H9 (cell line): ENCODE measurements at regions not wholly inside any gene's neighbourhood (a gene's known extent, or its start where the extent isn't known, plus 50 kb on each side); places are given as distances from the start of the nearest gene placed in this dataset.

Experiments used
- DNase-seq: peaks from one replicate; pipeline ENCODE4 v3.0.0-alpha.2; 2017
- H2AFZ ChIP-seq: one replicate; pipeline ENCODE4 v1.6.1; 2013; ENCODE audit warnings: mild to moderate bottlenecking, low read length, control low read depth, moderate library complexity
- H2AK5ac ChIP-seq: 2 replicates; pipeline ENCODE4 v1.6.1; 2013; ENCODE audit warnings: low read length, control low read depth, mixed read lengths; ENCODE audit not compliant: insufficient read length
- H2BK120ac ChIP-seq: one replicate; pipeline ENCODE4 v1.6.1; 2013; ENCODE audit warnings: low read depth, mild to moderate bottlenecking, low read length, control low read depth, inconsistent platforms; ENCODE audit not compliant: poor library complexity, severe bottlenecking
- H2BK12ac ChIP-seq: 2 replicates; pipeline ENCODE4 v1.6.1; 2013; ENCODE audit warnings: low read length, control low read depth, mixed read lengths, low read depth; ENCODE audit not compliant: insufficient read length
- H2BK15ac ChIP-seq: 2 replicates; pipeline ENCODE4 v1.6.1; 2013; ENCODE audit warnings: low read depth, low read length, control low read depth
- H2BK20ac ChIP-seq: one replicate; pipeline ENCODE4 v1.6.1; 2013; ENCODE audit warnings: low read depth, mild to moderate bottlenecking, low read length, control low read depth, inconsistent platforms; ENCODE audit not compliant: poor library complexity, severe bottlenecking
- H2BK5ac ChIP-seq: 2 replicates; pipeline ENCODE4 v1.6.1; 2013; ENCODE audit warnings: low read length, control low read depth, mixed read lengths; ENCODE audit not compliant: insufficient read length
- H3K14ac ChIP-seq: 2 replicates; pipeline ENCODE4 v1.6.1; 2013; ENCODE audit warnings: low read length, control low read depth; ENCODE audit not compliant: insufficient read depth
- H3K18ac ChIP-seq: 2 replicates; pipeline ENCODE4 v1.6.1; 2013; ENCODE audit warnings: low read depth, mild to moderate bottlenecking, mixed read lengths, low read length, control low read depth; ENCODE audit not compliant: insufficient read length
- H3K23ac ChIP-seq: 2 replicates; pipeline ENCODE4 v1.6.1; 2013; ENCODE audit warnings: low read length, control low read depth, mixed read lengths, low read depth; ENCODE audit not compliant: insufficient read length
- H3K23me2 ChIP-seq: 2 replicates; pipeline ENCODE4 v1.6.1; 2013; ENCODE audit warnings: low read depth, mild to moderate bottlenecking, mixed read lengths, low read length, control low read depth; ENCODE audit not compliant: insufficient read length, poor library complexity, severe bottlenecking
- H3K27ac ChIP-seq: 2 replicates; pipeline ENCODE4 v1.5.1; 2013; ENCODE audit warnings: low read length, control low read depth, mixed read lengths, low read depth; ENCODE audit not compliant: insufficient read length
- H3K27me3 ChIP-seq: 2 replicates; pipeline ENCODE4 v1.6.1; 2013; ENCODE audit warnings: low read length, control low read depth, inconsistent platforms; ENCODE audit not compliant: insufficient read depth
- H3K4ac ChIP-seq: 2 replicates; pipeline ENCODE4 v1.6.1; 2013; ENCODE audit warnings: low read depth, mild to moderate bottlenecking, control low read depth, inconsistent platforms, low read length, moderate library complexity
- H3K4me1 ChIP-seq: 2 replicates; pipeline ENCODE4 v1.6.1; 2013; ENCODE audit warnings: low read length, control low read depth, inconsistent platforms; ENCODE audit not compliant: insufficient read depth
- H3K4me2 ChIP-seq: 2 replicates; pipeline ENCODE4 v1.6.1; 2013; ENCODE audit warnings: low read length, control low read depth, mixed read lengths; ENCODE audit not compliant: insufficient read length, insufficient read depth
- H3K56ac ChIP-seq: 2 replicates; pipeline ENCODE4 v1.6.1; 2013; ENCODE audit warnings: low read depth, mild to moderate bottlenecking, mixed read lengths, low read length, control low read depth; ENCODE audit not compliant: insufficient read length
- H3K79me1 ChIP-seq: 2 replicates; pipeline ENCODE4 v1.6.1; 2013; ENCODE audit warnings: low read depth, mild to moderate bottlenecking, moderate library complexity, low read length, control low read depth, inconsistent platforms; ENCODE audit not compliant: insufficient read depth, poor library complexity, severe bottlenecking
- H3K79me2 ChIP-seq: 2 replicates; pipeline ENCODE4 v1.6.1; 2013; ENCODE audit warnings: low read length, control low read depth, inconsistent platforms; ENCODE audit not compliant: insufficient read depth
- H3K9ac ChIP-seq: 2 replicates; pipeline ENCODE4 v1.6.1; 2013; ENCODE audit warnings: low read length, control low read depth, mixed read lengths; ENCODE audit not compliant: insufficient read length; ENCODE audit errors: extremely low read depth
- H3K9me3 ChIP-seq: one replicate; pipeline ENCODE4 v1.6.1; 2013; ENCODE audit warnings: low read depth, low read length, inconsistent platforms; ENCODE audit not compliant: control insufficient read depth
- H3T11ph ChIP-seq: one replicate; pipeline ENCODE4 v1.6.1; 2013; ENCODE audit warnings: mild to moderate bottlenecking, low read length, control low read depth, inconsistent platforms
- H4K20me1 ChIP-seq: one replicate; pipeline ENCODE4 v1.6.1; 2013; ENCODE audit not compliant: control insufficient read depth, insufficient read length, insufficient read depth
- H4K5ac ChIP-seq: 2 replicates; pipeline ENCODE4 v1.6.1; 2013; ENCODE audit warnings: low read depth, mild to moderate bottlenecking, mixed read lengths, low read length, control low read depth; ENCODE audit not compliant: insufficient read length
- H4K8ac ChIP-seq: replicated peaks from 2 replicates; pipeline ENCODE4 v1.6.1; 2013; ENCODE audit warnings: low read length, control low read depth, mixed read lengths, low read depth; ENCODE audit not compliant: insufficient read length
- H4K91ac ChIP-seq: 2 replicates; pipeline ENCODE4 v1.6.1; 2013; ENCODE audit warnings: low read depth, mild to moderate bottlenecking, moderate library complexity, mixed read lengths, low read length, control low read depth; ENCODE audit not compliant: insufficient read length
- H3K27ac Mint-ChIP-seq, 3 experiments: 2 replicates in 2 of 3; 3 replicates in 1 of 3; pipeline ENCODE4 v1.8.0; 2020 to 2021; ENCODE audit warnings: mixed read lengths in 3 of 3, mild to moderate bottlenecking in 1 of 3, moderate library complexity in 1 of 3
- H3K27me3 Mint-ChIP-seq: 2 replicates; pipeline ENCODE4 v1.8.0; 2021; ENCODE audit warnings: low read depth, mild to moderate bottlenecking, moderate library complexity, mixed read lengths
- H3K36me3 Mint-ChIP-seq, 3 experiments: 2 replicates in 2 of 3; 3 replicates in 1 of 3; pipeline ENCODE4 v1.8.0; 2020 to 2021; ENCODE audit warnings: low read depth in 3 of 3, mixed read lengths in 3 of 3; ENCODE audit not compliant: insufficient read depth in 1 of 3
- H3K4me1 Mint-ChIP-seq, 2 experiments: 2 replicates each; pipeline ENCODE4 v1.8.0; 2020; ENCODE audit warnings: mixed read lengths in 2 of 2
- H3K4me3 Mint-ChIP-seq, 2 experiments: 2 replicates in 1 of 2; 3 replicates in 1 of 2; pipeline ENCODE4 v1.8.0; 2020 to 2021; ENCODE audit warnings: mild to moderate bottlenecking in 2 of 2, mixed read lengths in 2 of 2, moderate library complexity in 1 of 2
- H3K9me3 Mint-ChIP-seq, 2 experiments: 2 replicates in 1 of 2; 3 replicates in 1 of 2; pipeline ENCODE4 v1.8.0; 2020; ENCODE audit warnings: mild to moderate bottlenecking in 2 of 2, mixed read lengths in 2 of 2, moderate library complexity in 1 of 2
- CTCF ChIP-seq: fragments of 200-600 bp; sonication (generic); conservative IDR thresholded peaks from 3 replicates; pipeline ENCODE4 v1.8.0; 2021; ENCODE audit warnings: antibody characterized with exemption, mild to moderate bottlenecking
- WGBS: extraction: QIAGEN DNeasy Blood & Tissue Kit; methylation state at CpG from one replicate; pipeline ENCODE4 v1.1.7; 2013; ENCODE audit warnings: missing lambda C conversion rate, low lambda C conversion rate, mixed read lengths; ENCODE audit not compliant: insufficient read length; ENCODE audit errors: extremely low coverage; 5-methylcytosine and 5-hydroxymethylcytosine counted together

- Histone ChIP-seq H2BK20ac (no peak overlapping the region), H3K9me3 (no peaks in the 10 kb centered on the region), H4K8ac (no peak overlapping the region), H4K20me1 (no peaks in the 10 kb centered on the region), H3K79me2 (no peaks in the 10 kb centered on the region), H2AK5ac (no peak overlapping the region), H2BK5ac (no peak overlapping the region), H4K91ac (no peak overlapping the region), H4K5ac (no peak overlapping the region), H3K4me2 (peak overlapping the region; percentile 54), H3K27ac (no peak overlapping the region), H3K4me1 (peaks cover 11% of the 10 kb centered on the region), H2BK15ac (no peak overlapping the region), H2AFZ (no peak overlapping the region), H3K23ac (no peak overlapping the region), H3K27me3 (no peaks in the 10 kb centered on the region), H3T11ph (no peak overlapping the region), H2BK12ac (no peak overlapping the region), H3K9ac (no peak overlapping the region), H2BK120ac (no peak overlapping the region), H3K56ac (no peak overlapping the region), H3K79me1 (no peaks in the 10 kb centered on the region), H3K4ac (no peak overlapping the region), H3K14ac (peak overlapping the region; percentile 86; the same call in 1 of the 2 replicates), H3K18ac (peak overlapping the region; percentile 91), H3K23me2 (peaks cover 5% of the 10 kb centered on the region)
- Mint-ChIP-seq H3K4me1 (peaks cover 52 to 56% of the 10 kb centered on the region in 2 experiments), H3K4me3 (peak overlapping the region; percentile 59 to 73), H3K27ac (peak overlapping the region; percentile 81 to 90 (median 84)), H3K36me3 (no peaks in the 10 kb centered on the region; a peak in 2 of 7 replicates), H3K9me3 (no peaks in the 10 kb centered on the region), H3K27me3 (no peaks in the 10 kb centered on the region)
- no CpG with 5 or more reads among the region's 49 CpGs for WGBS
- TF ChIP-seq CTCF, result peak; percentile 45; the same call in 2 of the 3 replicates
- DNase-seq, result peak; percentile 92
Measured at GRCh38 chr7:52088008-52088901, 771.6 kb upstream of the COBL start.
